ENCODE measurements at regions not wholly inside any gene's neighbourhood (a gene's known extent, or its start where the extent isn't known, plus 50 kb on each side); places are given as distances from the start of the nearest gene placed in this dataset.

DNA sequence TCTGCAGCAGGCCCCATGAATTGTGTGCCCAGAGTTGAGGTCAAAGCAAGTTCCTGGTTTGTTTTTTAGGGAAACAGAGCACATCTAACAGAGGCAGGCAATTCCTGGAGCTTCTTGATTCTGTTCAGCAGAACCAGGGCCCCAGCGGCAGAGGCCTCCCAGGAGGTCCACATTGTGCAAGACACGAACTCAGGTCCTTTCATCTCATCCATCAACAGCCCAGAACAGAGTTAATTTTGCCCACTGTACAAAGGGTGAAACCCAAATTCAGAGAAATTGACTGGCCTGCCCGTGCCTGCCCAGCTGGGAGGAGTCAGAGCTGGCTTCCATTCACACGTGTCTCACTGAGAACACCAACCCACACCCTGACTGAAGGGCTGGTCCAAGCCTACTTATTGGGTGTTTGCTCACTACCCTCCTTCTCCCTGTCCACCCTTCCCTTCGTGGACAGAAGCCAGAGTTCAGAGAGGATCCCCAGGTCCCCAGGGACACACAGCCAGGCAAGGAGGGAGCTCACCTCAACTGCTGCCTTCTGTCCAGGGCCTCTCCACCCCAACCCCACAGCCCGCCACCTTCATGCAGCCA, 607.1 kb downstream of the TBC1D22A start:
- TF ChIP-seq POLR2A (IDR thresholded peaks at IDR 0.05) = no peak
- TF ChIP-seq, protein P1, sequence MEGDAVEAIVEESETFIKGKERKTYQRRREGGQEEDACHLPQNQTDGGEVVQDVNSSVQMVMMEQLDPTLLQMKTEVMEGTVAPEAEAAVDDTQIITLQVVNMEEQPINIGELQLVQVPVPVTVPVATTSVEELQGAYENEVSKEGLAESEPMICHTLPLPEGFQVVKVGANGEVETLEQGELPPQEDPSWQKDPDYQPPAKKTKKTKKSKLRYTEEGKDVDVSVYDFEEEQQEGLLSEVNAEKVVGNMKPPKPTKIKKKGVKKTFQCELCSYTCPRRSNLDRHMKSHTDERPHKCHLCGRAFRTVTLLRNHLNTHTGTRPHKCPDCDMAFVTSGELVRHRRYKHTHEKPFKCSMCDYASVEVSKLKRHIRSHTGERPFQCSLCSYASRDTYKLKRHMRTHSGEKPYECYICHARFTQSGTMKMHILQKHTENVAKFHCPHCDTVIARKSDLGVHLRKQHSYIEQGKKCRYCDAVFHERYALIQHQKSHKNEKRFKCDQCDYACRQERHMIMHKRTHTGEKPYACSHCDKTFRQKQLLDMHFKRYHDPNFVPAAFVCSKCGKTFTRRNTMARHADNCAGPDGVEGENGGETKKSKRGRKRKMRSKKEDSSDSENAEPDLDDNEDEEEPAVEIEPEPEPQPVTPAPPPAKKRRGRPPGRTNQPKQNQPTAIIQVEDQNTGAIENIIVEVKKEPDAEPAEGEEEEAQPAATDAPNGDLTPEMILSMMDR (IDR thresholded peaks at IDR 0.05) = no peak
- no peak for TF ChIP-seq POLR2AphosphoS5 (IDR thresholded peaks at IDR 0.05)
